K562 (cell line): ENCODE measurements at regions not wholly inside any gene's neighbourhood (a gene's known extent, or its start where the extent isn't known, plus 50 kb on each side); places are given as distances from the start of the nearest gene placed in this dataset.

Source experiments
- ADNP ChIP-seq: fragments of 200-800 bp; sonication (Bioruptor generic); IDR thresholded peaks from 2 replicates; pipeline ENCODE4 v1.6.1; 2016; ENCODE audit warnings: missing genetic modification characterization, missing compliant biosample characterization
- ATF7 ChIP-seq: fragments of 450-650 bp; IDR thresholded peaks from 2 replicates; pipeline ENCODE4 v1.7.1; 2014; ENCODE audit warnings: mild to moderate bottlenecking, moderate library complexity
- CHCHD3 ChIP-seq: fragments of 250-450 bp; sonication (Bioruptor Pico); IDR thresholded peaks from 2 replicates; pipeline ENCODE4 v2.1.2; 2022; ENCODE audit warnings: mild to moderate bottlenecking
- CTCF ChIP-seq, 3 experiments: IDR thresholded peaks in 2 of 3; conservative IDR thresholded peaks in 1 of 3; 2 replicates each; pipeline ENCODE4 v1.5.1; 2011 to 2012; ENCODE audit warnings: low read length in 3 of 3, mild to moderate bottlenecking in 3 of 3, control low read depth in 2 of 3, improper control_type of control experiment in 1 of 3, inconsistent platforms in 1 of 3, low read depth in 1 of 3, mixed read lengths in 1 of 3, moderate library complexity in 1 of 3; ENCODE audit not compliant: insufficient read depth in 2 of 3
- MAFF ChIP-seq: IDR thresholded peaks from 2 replicates; pipeline ENCODE4 v1.6.1; 2012; ENCODE audit warnings: low read length, improper control_type of control experiment
- MAX ChIP-seq: sonication (generic); formaldehyde crosslinking; IDR thresholded peaks from 2 replicates; pipeline ENCODE4 v1.9.0; 2022; ENCODE audit warnings: mild to moderate bottlenecking, missing genetic modification reagents
- PCBP2 ChIP-seq: fragments of 200-400 bp; formaldehyde crosslinking; IDR thresholded peaks from 2 replicates; pipeline ENCODE4 v1.6.1; 2018; ENCODE audit warnings: low read length, low read depth, mild to moderate bottlenecking, moderate library complexity; ENCODE audit not compliant: poor library complexity, severe bottlenecking
- RBM39 ChIP-seq: fragments of 200-400 bp; formaldehyde crosslinking; optimal IDR thresholded peaks from 2 replicates; pipeline ENCODE3; 2018; ENCODE audit warnings: low read depth, low read length
- SIRT6 ChIP-seq: IDR thresholded peaks from one replicate; pipeline ENCODE4 v1.6.1; 2012; ENCODE audit warnings: low read depth, mild to moderate bottlenecking, control low read depth, inconsistent platforms, low read length, moderate library complexity
- TCF7L2 ChIP-seq: fragments of 150-350 bp; IDR thresholded peaks from 2 replicates; pipeline ENCODE4 v1.6.1; 2016; ENCODE audit warnings: low read depth, mild to moderate bottlenecking, low read length, moderate library complexity
- ZBTB26 ChIP-seq: fragments of 450-650 bp; formaldehyde crosslinking; IDR thresholded peaks from 2 replicates; pipeline ENCODE4 v1.4.0; 2022; ENCODE audit warnings: missing genetic modification characterization
- ZNF274 ChIP-seq: IDR thresholded peaks from 2 replicates; pipeline ENCODE4 v1.6.1; 2011; ENCODE audit warnings: low read depth, mild to moderate bottlenecking, low read length, moderate library complexity, borderline replicate concordance
- ZNF639 ChIP-seq, 2 experiments: fragments of 200-800 bp in 1 of 2; sonication (Bioruptor generic) in 1 of 2; sonication (generic) in 1 of 2; formaldehyde crosslinking in 1 of 2; IDR thresholded peaks in 1 of 2; conservative IDR thresholded peaks in 1 of 2; 2 replicates each; pipeline versions ENCODE4 v1.5.0 to v1.6.1; 2016 to 2020; ENCODE audit warnings: missing compliant biosample characterization in 1 of 2, missing genetic modification characterization in 1 of 2, missing genetic modification reagents in 1 of 2

- TF ChIP-seq TCF7L2 (no peak), CHCHD3 (CRISPR knock-in tag) (no peak), CTCF (IDR thresholded peaks at IDR 0.05 in 2 of 3, conservative IDR thresholded peaks at IDR 0.05 in 1 of 3; ENCODE audit: insufficient read depth in 2 of 3, low read depth in 1 of 3, low read length in 3 of 3) (no peak), ZNF639 (CRISPR knock-in tag; conservative IDR thresholded peaks at IDR 0.05 in 1 of 2, IDR thresholded peaks at IDR 0.05 in 1 of 2) (no peak), PCBP2 (no peak), SIRT6 (no peak), ZNF274 (no peak), ADNP (tag) (no peak), MAFF (no peak), RBM39 (no peak), ZBTB26 (CRISPR knock-in tag) (no peak), ATF7 (no peak), MAX (CRISPR knock-in tag) (no peak)
These were observed 172.6 kb downstream of the OTUD1 start for GRCh38 chr10:23611308-23612029.
